T-cell (primary cell): ENCODE measurements at regions not wholly inside any gene's neighbourhood (a gene's known extent, or its start where the extent isn't known, plus 50 kb on each side); places are given as distances from the start of the nearest gene placed in this dataset.
"Not testable (repeated sequence)": the region's sequence is repeated elsewhere in the genome, so short reads cannot be mapped to it uniquely, and the experiment has no call there.

Source experiments
- ATAC-seq, 4 experiments: fragments of 200-7000 bp in 3 of 4; fragments of 150-1000 bp in 1 of 4; cut with Tn5 transposase; replicated peaks in 1 of 4; 1 replicate in 3 of 4; 2 replicates in 1 of 4; pipeline ENCODE4 v1.10.0; 2021; ENCODE audit warnings: moderate library complexity in 3 of 4, mild to moderate bottlenecking in 2 of 4, moderate number of reproducible peaks in 1 of 4
- CTCF ChIA-PET, 2 donors: fragments of 300-600 bp; sonication (Branson Sonifier 250); formaldehyde crosslinking; loops; one replicate each; lab custom pipeline; 2022; ENCODE audit warnings: antibody characterized with exemption in 2 of 2; lab: Charles Lee
- POLR2A ChIA-PET, 2 donors: fragments of 300-600 bp; sonication (Branson Sonifier 250); formaldehyde crosslinking; loops; one replicate each; lab custom pipeline; 2022; ENCODE audit warnings: antibody characterized with exemption in 2 of 2; lab: Charles Lee
- DNase-seq, 35 experiments: peaks; one replicate each; pipeline versions ENCODE4 v3.0.0 to v3.0.0-alpha.2; 2013 to 2023
- H3K27ac ChIP-seq: one replicate; pipeline ENCODE4 v1.5.1; 2013; ENCODE audit warnings: low read length
- H3K27me3 ChIP-seq, 2 experiments: replicated peaks in 1 of 2; 1 replicate in 1 of 2; 2 replicates in 1 of 2; pipeline versions ENCODE4 v1.6.1 to v1.7.0; 2013; ENCODE audit warnings: low read length in 1 of 2, mixed read lengths in 1 of 2; ENCODE audit not compliant: control insufficient read depth in 2 of 2, insufficient read depth in 2 of 2; ENCODE audit errors: extremely low read depth in 1 of 2
- H3K36me3 ChIP-seq, 2 donors: 1 replicate in 1 of 2; 2 replicates in 1 of 2; pipeline versions ENCODE4 v1.6.1 to v1.7.0; 2013; ENCODE audit warnings: low read length in 1 of 2; ENCODE audit not compliant: control insufficient read depth in 2 of 2, insufficient read depth in 1 of 2; ENCODE audit errors: extremely low read depth in 1 of 2
- H3K4me1 ChIP-seq, 2 experiments: 1 replicate in 1 of 2; 2 replicates in 1 of 2; pipeline versions ENCODE4 v1.6.1 to v1.7.0; 2013; ENCODE audit warnings: low read length in 2 of 2, mixed read lengths in 1 of 2; ENCODE audit not compliant: insufficient read depth in 2 of 2, control insufficient read depth in 1 of 2; ENCODE audit errors: extremely low read depth in 1 of 2
- H3K4me3 ChIP-seq, 2 donors: 1 replicate in 1 of 2; 2 replicates in 1 of 2; pipeline versions ENCODE4 v1.5.1 to v1.7.0; 2013; ENCODE audit warnings: mild to moderate bottlenecking in 2 of 2, low read length in 1 of 2, moderate library complexity in 1 of 2; ENCODE audit not compliant: control insufficient read depth in 1 of 2; ENCODE audit errors: extremely low read depth in 1 of 2
- H3K9me3 ChIP-seq: 2 replicates; pipeline ENCODE4 v1.7.0; 2013
- H3K27ac Mint-ChIP-seq, 2 donors: one replicate each; pipeline ENCODE4 v1.8.0; 2020 to 2021; ENCODE audit warnings: mild to moderate bottlenecking in 2 of 2, mixed read lengths in 2 of 2
- H3K27me3 Mint-ChIP-seq, 2 donors: one replicate each; pipeline ENCODE4 v1.8.0; 2021 to 2022; ENCODE audit warnings: mixed read lengths in 2 of 2
- H3K36me3 Mint-ChIP-seq: one replicate; pipeline ENCODE4 v1.8.0; 2021; ENCODE audit warnings: mixed read lengths
- H3K4me1 Mint-ChIP-seq, 3 donors: one replicate each; pipeline ENCODE4 v1.8.0; 2020 to 2022; ENCODE audit warnings: mixed read lengths in 3 of 3, mild to moderate bottlenecking in 1 of 3
- H3K4me3 Mint-ChIP-seq, 3 donors: one replicate each; pipeline ENCODE4 v1.8.0; 2020 to 2022; ENCODE audit warnings: mild to moderate bottlenecking in 3 of 3, mixed read lengths in 3 of 3, moderate library complexity in 3 of 3
- H3K9me3 Mint-ChIP-seq, 3 donors: one replicate each; pipeline ENCODE4 v1.8.0; 2020 to 2022; ENCODE audit warnings: mixed read lengths in 3 of 3
- WGBS: methylation state at CpG from one replicate; pipeline ENCODE4 v1.1.5; 2013; ENCODE audit warnings: missing lambda C conversion rate; ENCODE audit not compliant: insufficient coverage; 5-methylcytosine and 5-hydroxymethylcytosine counted together

DNA sequence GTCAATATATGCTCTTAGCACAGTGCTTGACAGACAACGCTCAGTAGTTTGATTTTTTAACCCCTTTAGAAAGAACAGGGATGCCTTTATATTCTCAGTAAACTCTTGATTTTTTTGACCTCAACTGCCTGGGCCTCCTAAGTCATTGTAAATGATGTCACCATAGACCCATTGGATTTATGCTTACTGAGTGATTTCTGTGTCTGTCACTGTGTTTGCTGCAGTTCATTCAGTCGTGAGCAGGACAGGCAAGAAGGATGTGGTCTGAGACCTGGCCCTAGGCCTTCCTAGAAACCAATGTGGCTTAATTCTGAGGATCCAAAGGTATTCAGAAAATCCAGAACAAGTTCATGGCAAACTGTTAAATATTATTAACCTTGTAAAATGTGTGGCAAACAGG, 868.1 kb downstream of the XPNPEP1 start:
- WGBS, result 13% methylated on average over 1 of the region's 2 CpGs
- H3K4me3 ChIP-seq, result no peak overlapping the region
- no peaks in the 10 kb centered on the region for H3K4me1 Mint-ChIP-seq
- POLR2A ChIA-PET, result no interaction called here
- CTCF ChIA-PET, result no interaction called here
- DNase-seq (no peak), ATAC-seq (no peak)
- no peak overlapping the region for H3K27ac ChIP-seq
- H3K36me3 ChIP-seq, result no peaks in the 10 kb centered on the region
- H3K9me3 Mint-ChIP-seq, result peaks cover under 1 to 7% (median 3%) of the 10 kb centered on the region in 3 donors
- no peaks in the 10 kb centered on the region for H3K36me3 Mint-ChIP-seq
- H3K4me1 ChIP-seq, result no peaks in the 10 kb centered on the region
- H3K27ac Mint-ChIP-seq, result no peak overlapping the region
- no peak overlapping the region for H3K4me3 Mint-ChIP-seq
- no peaks in the 10 kb centered on the region for H3K27me3 Mint-ChIP-seq
- H3K9me3 ChIP-seq, result no peaks in the 10 kb centered on the region
- no peaks in the 10 kb centered on the region for H3K27me3 ChIP-seq

DNA sequence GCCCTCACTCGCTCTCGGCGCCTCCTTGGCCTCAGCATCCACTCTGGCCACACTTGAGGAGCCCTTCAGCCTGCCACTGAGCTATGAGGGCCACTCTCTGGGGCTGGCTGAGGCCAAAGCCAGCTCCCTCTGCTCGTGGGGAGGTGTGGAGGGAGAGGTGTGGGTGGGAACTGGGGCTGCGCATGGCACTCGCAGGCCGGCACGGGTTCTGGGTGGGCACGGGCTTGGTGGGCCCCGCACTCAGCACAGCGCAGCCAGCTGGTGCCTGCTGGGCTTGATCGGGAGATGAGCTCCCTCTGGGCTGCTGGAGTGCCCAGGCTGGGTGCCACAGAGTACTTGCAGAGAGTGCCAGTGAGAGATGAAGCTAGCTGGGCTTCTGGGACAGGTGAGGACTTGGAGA, 875.5 kb downstream of the XPNPEP1 start:
- no peak overlapping the region for H3K4me3 Mint-ChIP-seq
- no peaks in the 10 kb centered on the region for H3K9me3 ChIP-seq
- 93% methylated on average over 11 of the region's 12 CpGs for WGBS
- H3K4me1 Mint-ChIP-seq, result no peaks in the 10 kb centered on the region
- no peaks in the 10 kb centered on the region for H3K36me3 ChIP-seq
- no peak overlapping the region for H3K27ac Mint-ChIP-seq
- no peak for DNase-seq
- POLR2A ChIA-PET, result no interaction called here
- no peak for ATAC-seq
- H3K9me3 Mint-ChIP-seq, result peaks cover 6 to 10% (median 9%) of the 10 kb centered on the region in 3 donors
- H3K27me3 ChIP-seq, result no peaks in the 10 kb centered on the region
- no peaks in the 10 kb centered on the region for H3K36me3 Mint-ChIP-seq
- no peaks in the 10 kb centered on the region for H3K4me1 ChIP-seq
- CTCF ChIA-PET, result no interaction called here
- no peaks in the 10 kb centered on the region for H3K27me3 Mint-ChIP-seq
- H3K4me3 ChIP-seq, result no peak overlapping the region
- H3K27ac ChIP-seq, result no peak overlapping the region

DNA sequence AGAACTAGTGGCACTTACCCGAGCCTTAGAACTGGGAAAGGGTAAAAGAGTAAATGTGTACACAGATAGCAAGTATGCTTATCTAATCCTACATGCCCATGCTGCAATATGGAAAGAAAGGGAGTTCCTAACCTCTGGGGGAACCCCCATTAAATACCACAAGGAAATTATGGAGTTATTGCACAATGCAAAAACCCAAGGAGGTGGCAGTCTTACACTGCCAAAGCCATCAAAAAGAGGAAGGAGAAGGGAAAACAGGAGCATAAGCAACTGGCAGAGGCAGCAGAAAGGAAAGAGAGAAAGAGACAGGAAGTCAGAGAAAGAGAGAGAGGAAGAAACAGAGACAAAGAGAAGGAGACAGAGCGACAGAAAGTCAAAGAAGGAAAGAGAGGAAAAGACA, 876.9 kb downstream of the XPNPEP1 start:
- H3K27ac ChIP-seq, ATAC-seq, H3K27me3 ChIP-seq, H3K9me3 ChIP-seq, H3K36me3 Mint-ChIP-seq, H3K4me1 Mint-ChIP-seq, H3K36me3 ChIP-seq, POLR2A ChIA-PET, H3K4me3 Mint-ChIP-seq, H3K27me3 Mint-ChIP-seq, CTCF ChIA-PET, H3K4me3 ChIP-seq, DNase-seq, H3K27ac Mint-ChIP-seq, H3K4me1 ChIP-seq: not testable (repeated sequence)
- WGBS, result no CpG with 5 or more reads among the region's 2 CpGs
- peaks cover 8 to 14% (median 9%) of the 10 kb centered on the region in 3 donors for H3K9me3 Mint-ChIP-seq

DNA sequence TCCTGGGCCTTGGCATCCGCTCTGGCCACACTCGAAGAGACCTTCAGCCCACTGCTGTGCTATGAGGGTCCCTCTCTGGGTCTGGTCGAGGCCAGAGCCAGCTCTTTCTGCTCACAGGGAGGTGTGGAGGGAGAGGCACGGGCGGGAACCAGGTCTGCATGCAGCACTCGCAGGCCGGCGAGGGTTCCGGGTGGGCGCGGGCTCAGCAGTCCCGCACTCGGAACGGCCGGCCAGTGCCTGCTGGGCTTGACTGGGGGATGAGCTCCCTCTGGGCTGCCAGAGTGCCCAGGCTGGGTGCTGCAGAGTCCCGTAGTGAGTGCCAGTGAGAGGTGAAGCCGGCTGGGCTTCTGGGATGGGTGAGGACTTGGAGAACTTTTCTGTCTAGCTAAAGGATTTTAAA, 882.7 kb downstream of the XPNPEP1 start:
- H3K36me3 ChIP-seq, result no peaks in the 10 kb centered on the region
- CTCF ChIA-PET, result no interaction called here
- no peak overlapping the region for H3K4me3 ChIP-seq
- no peak overlapping the region for H3K27ac Mint-ChIP-seq
- no peaks in the 10 kb centered on the region for H3K27me3 ChIP-seq
- peaks cover 6 to 16% (median 7%) of the 10 kb centered on the region in 3 donors for H3K9me3 Mint-ChIP-seq
- 85% methylated on average over 15 of the region's 17 CpGs for WGBS
- H3K4me3 Mint-ChIP-seq, result no peak overlapping the region
- H3K27me3 Mint-ChIP-seq, result no peaks in the 10 kb centered on the region
- POLR2A ChIA-PET, result no interaction called here
- H3K4me1 ChIP-seq, result no peaks in the 10 kb centered on the region
- no peaks in the 10 kb centered on the region for H3K9me3 ChIP-seq
- H3K4me1 Mint-ChIP-seq, result no peaks in the 10 kb centered on the region
- DNase-seq (no peak), ATAC-seq (no peak)
- H3K27ac ChIP-seq, result no peak overlapping the region
- no peaks in the 10 kb centered on the region for H3K36me3 Mint-ChIP-seq

DNA sequence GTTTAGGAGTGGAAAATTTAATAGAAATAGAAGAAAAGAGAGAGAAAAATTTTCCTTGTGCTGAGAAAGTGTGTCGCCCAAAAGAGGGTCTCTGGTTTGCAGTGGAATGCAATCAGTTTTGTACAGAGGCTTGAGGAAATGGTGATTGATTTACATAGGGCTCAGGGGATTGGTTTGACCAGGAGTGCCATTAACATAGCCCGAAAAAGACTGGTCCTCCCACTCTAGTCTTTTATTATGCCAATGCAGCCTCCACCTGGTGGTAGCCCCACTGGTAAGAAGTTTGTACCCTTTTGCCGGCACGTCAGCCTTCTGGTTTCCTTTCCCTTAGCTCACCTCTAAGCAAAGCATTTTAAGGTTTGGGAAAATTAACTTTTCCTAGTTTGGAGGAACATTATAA, 885.3 kb downstream of the XPNPEP1 start:
- H3K27me3 ChIP-seq, result no peaks in the 10 kb centered on the region
- ChIA-PET CTCF (no interaction called here), POLR2A (no interaction called here)
- H3K9me3 Mint-ChIP-seq, result peaks cover 3 to 16% (median 4%) of the 10 kb centered on the region in 3 donors
- H3K36me3 ChIP-seq, result no peaks in the 10 kb centered on the region
- H3K27ac ChIP-seq, result no peak overlapping the region
- no peaks in the 10 kb centered on the region for H3K27me3 Mint-ChIP-seq
- no peak overlapping the region for H3K27ac Mint-ChIP-seq
- H3K4me3 Mint-ChIP-seq, result no peak overlapping the region
- DNase-seq, result no peak
- no peaks in the 10 kb centered on the region for H3K4me1 ChIP-seq
- ATAC-seq, result no peak
- no peaks in the 10 kb centered on the region for H3K4me1 Mint-ChIP-seq
- H3K9me3 ChIP-seq, result no peaks in the 10 kb centered on the region
- no peaks in the 10 kb centered on the region for H3K36me3 Mint-ChIP-seq
- no peak overlapping the region for H3K4me3 ChIP-seq
- 50% methylated on average over 1 of the region's 4 CpGs for WGBS

DNA sequence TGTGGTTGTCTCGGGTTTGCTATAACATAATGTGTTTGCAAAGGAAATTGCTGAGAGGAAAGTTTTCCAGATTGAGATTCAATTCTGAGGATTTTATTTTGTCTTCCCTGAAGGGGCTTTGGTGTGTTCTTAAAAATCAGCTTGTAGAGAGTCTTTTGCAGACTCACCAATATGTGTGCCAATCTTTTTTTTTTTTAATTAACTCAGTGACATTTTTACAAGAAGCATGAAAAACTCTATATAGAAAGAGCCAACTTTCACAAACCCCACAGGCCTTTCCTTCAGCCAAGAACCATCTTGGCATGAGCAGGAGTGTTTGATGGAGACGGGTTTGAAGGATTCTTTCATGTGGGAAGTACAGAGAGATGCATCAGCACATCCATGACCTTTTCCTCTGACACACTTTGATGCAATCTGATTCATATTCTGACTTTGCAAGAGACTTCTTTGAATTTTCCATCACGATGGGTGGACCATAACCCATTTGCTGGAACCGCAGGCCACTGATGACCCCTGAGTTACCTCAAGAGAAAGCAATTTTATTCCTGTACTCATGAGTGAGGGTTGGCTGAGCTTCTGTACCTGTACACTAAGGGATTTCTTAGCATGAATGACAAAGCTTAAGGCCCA, 892.6 kb downstream of the XPNPEP1 start:
- WGBS, result 79% methylated on average over 3 of the region's 4 CpGs
- Histone ChIP-seq H3K4me1 (no peaks in the 10 kb centered on the region), H3K36me3 (no peaks in the 10 kb centered on the region), H3K27ac (no peak overlapping the region), H3K4me3 (no peak overlapping the region), H3K9me3 (no peaks in the 10 kb centered on the region), H3K27me3 (no peaks in the 10 kb centered on the region)
- H3K4me1 Mint-ChIP-seq, result no peaks in the 10 kb centered on the region
- no peaks in the 10 kb centered on the region for H3K36me3 Mint-ChIP-seq
- CTCF ChIA-PET, result no interaction called here
- H3K27me3 Mint-ChIP-seq, result no peaks in the 10 kb centered on the region
- POLR2A ChIA-PET, result no interaction called here
- ATAC-seq (no peak), DNase-seq (no peak)
- peaks cover 0 to 13% (median 8%) of the 10 kb centered on the region in 3 donors for H3K9me3 Mint-ChIP-seq
- H3K4me3 Mint-ChIP-seq, result no peak overlapping the region
- H3K27ac Mint-ChIP-seq, result no peak overlapping the region

DNA sequence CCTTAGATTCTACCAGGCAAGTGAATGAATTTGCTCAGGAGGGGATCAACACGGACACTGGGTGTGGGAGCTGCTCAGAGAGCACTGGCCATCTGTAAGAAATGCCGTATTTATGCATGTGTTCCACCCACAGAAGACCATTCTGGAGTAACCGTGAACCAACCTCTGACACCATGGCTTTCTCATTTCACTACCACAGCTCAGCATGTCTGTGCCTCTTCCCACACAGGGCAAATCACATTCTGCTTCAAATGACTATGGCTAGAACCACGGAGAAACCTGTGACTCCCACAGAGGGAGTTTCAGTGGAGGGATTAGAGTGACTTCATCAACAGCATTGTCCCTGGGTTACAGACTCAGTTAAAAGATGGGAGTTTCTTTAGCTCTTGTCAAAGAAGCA, 893.4 kb downstream of the XPNPEP1 start:
- no peaks in the 10 kb centered on the region for H3K27me3 Mint-ChIP-seq
- no peaks in the 10 kb centered on the region for H3K27me3 ChIP-seq
- no peak overlapping the region for H3K27ac ChIP-seq
- H3K4me3 Mint-ChIP-seq, result no peak overlapping the region
- no peaks in the 10 kb centered on the region for H3K36me3 Mint-ChIP-seq
- no peak overlapping the region for H3K27ac Mint-ChIP-seq
- ChIA-PET CTCF (no interaction called here), POLR2A (no interaction called here)
- no peaks in the 10 kb centered on the region for H3K9me3 ChIP-seq
- no peaks in the 10 kb centered on the region for H3K4me1 ChIP-seq
- H3K36me3 ChIP-seq, result no peaks in the 10 kb centered on the region
- ATAC-seq (no peak), DNase-seq (no peak)
- H3K4me1 Mint-ChIP-seq, result no peaks in the 10 kb centered on the region
- H3K9me3 Mint-ChIP-seq, result peaks cover 4 to 15% (median 8%) of the 10 kb centered on the region in 3 donors
- 71% methylated on average over 3 of the region's 4 CpGs for WGBS
- no peak overlapping the region for H3K4me3 ChIP-seq
